Osteocyte (in vitro differentiated cells): ENCODE measurements at regions not wholly inside any gene's neighbourhood (a gene's known extent, or its start where the extent isn't known, plus 50 kb on each side); places are given as distances from the start of the nearest gene placed in this dataset.

Source experiments
- DNase-seq: peaks from one replicate; pipeline ENCODE4 v3.0.0; 2021; ENCODE audit warnings: mixed read lengths; ENCODE audit not compliant: unreplicated experiment; ENCODE audit errors: extremely low spot score
- H3K27ac Mint-ChIP-seq: one replicate; pipeline ENCODE4 v1.8.0; 2021; ENCODE audit warnings: mild to moderate bottlenecking, mixed read lengths; ENCODE audit not compliant: unreplicated experiment
- H3K27me3 Mint-ChIP-seq: one replicate; pipeline ENCODE4 v1.8.0; 2021; ENCODE audit warnings: mixed read lengths; ENCODE audit not compliant: unreplicated experiment
- H3K36me3 Mint-ChIP-seq: one replicate; pipeline ENCODE4 v1.8.0; 2021; ENCODE audit warnings: mixed read lengths; ENCODE audit not compliant: unreplicated experiment
- H3K4me1 Mint-ChIP-seq: one replicate; pipeline ENCODE4 v1.8.0; 2021; ENCODE audit warnings: mixed read lengths; ENCODE audit not compliant: unreplicated experiment
- H3K4me3 Mint-ChIP-seq: one replicate; pipeline ENCODE4 v1.8.0; 2021; ENCODE audit warnings: mild to moderate bottlenecking, moderate library complexity, mixed read lengths; ENCODE audit not compliant: unreplicated experiment
- H3K9me3 Mint-ChIP-seq: one replicate; pipeline ENCODE4 v1.8.0; 2021; ENCODE audit warnings: mixed read lengths; ENCODE audit not compliant: unreplicated experiment
- TF ChIP-seq, protein P1 (sequence below): fragments of 200-600 bp; sonication (generic); IDR thresholded peaks from 2 replicates; pipeline ENCODE4 v1.5.0; 2021; ENCODE audit warnings: antibody characterized with exemption, mild to moderate bottlenecking, moderate library complexity

DNA sequence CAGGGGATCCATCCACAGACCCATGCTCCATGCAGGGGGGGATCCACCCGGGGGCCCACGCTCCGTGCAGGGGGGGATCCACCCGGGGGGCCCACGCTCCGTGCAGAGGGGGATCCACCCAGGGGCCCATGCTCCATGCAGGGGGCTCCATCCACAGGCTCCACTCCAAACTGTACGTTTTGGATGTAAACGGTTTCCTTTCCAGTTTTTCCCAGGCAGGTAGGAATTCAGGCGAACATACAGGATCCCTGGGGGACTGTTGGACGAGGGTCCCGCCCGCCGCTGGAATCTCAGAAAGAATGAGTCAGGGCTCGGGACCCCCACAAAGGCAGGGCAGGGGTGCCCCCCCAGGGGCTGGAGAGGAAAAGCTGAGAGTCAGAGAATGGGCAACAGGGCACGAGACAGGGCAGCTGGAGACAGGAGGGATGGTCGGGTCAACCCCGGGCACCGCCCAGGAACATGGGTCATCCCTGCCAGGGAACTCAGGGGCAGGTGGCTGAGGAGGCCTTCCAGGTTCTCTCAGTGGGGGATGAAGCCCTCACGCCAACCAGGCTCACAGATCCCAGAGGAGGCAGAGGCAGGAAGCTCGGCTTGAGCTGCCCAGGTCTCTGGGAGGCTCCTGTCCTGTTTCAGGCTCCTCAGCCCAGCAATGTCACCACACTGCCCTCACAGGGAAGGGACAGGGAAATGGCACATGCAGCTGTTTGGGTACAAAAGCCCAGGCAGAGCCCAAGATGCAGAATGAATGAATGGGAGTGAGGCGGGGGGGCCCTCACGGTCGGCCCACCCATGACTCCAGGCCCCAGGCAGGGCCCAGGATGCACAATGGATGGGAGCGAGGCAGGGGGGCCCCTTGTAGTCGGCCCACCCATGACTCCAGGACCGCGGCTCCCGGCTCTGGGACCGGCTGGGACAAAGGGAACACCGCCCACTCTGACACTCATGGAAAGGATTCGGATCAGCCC is 200.2 kb downstream of the BRD1 start:
- H3K9me3 Mint-ChIP-seq = no peaks in the 10 kb centered on the region
- H3K27ac Mint-ChIP-seq = no peak overlapping the region
- TF ChIP-seq, protein P1, sequence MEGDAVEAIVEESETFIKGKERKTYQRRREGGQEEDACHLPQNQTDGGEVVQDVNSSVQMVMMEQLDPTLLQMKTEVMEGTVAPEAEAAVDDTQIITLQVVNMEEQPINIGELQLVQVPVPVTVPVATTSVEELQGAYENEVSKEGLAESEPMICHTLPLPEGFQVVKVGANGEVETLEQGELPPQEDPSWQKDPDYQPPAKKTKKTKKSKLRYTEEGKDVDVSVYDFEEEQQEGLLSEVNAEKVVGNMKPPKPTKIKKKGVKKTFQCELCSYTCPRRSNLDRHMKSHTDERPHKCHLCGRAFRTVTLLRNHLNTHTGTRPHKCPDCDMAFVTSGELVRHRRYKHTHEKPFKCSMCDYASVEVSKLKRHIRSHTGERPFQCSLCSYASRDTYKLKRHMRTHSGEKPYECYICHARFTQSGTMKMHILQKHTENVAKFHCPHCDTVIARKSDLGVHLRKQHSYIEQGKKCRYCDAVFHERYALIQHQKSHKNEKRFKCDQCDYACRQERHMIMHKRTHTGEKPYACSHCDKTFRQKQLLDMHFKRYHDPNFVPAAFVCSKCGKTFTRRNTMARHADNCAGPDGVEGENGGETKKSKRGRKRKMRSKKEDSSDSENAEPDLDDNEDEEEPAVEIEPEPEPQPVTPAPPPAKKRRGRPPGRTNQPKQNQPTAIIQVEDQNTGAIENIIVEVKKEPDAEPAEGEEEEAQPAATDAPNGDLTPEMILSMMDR = no peak
- no peak for DNase-seq
- H3K4me3 Mint-ChIP-seq = no peak overlapping the region
- no peaks in the 10 kb centered on the region for H3K36me3 Mint-ChIP-seq
- peaks cover 14% of the 10 kb centered on the region for H3K4me1 Mint-ChIP-seq
- peaks cover 10% of the 10 kb centered on the region for H3K27me3 Mint-ChIP-seq

DNA sequence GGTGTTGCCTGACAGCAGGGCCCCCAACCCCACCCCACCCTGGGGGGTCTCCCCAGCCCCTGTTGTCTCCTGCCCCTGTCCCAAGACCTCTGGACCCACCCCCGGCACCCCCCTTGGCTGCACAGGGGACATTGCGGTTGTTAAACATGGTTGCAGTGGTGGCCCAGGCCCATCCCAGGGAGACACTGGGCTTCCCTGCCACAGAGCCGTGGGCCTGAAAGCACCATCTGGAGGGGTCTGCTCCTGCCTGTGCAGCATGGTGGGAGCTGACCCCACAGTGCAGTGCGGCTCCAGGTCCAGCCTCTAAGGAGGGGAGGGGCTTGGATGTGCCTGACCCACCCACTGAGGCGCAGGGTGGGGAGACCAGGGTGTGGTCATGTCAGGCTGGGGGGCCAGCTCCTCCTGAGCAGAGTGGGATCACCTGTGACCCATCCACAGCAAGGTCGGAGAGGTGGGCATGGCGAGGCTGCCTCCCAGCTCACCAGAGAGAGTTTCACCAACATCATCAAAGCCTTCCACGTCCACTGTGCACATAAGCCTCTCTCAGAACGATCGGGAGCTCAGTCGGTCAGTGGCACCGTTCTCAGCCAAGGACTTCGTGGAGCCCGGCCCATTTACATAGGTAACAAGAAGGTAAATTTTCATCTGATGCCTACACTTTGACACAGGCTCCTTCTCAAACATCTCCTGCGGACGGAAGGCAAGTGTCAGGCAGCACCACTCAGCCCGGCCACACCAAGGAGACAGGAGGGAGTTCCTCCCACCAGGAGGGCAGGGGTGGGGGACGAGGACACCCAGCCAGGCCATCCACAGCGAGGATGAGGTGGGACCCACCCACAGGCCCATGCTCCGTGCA is 201.1 kb downstream of the BRD1 start:
- peaks cover 10% of the 10 kb centered on the region for H3K27me3 Mint-ChIP-seq
- no peaks in the 10 kb centered on the region for H3K36me3 Mint-ChIP-seq
- H3K27ac Mint-ChIP-seq = no peak overlapping the region
- no peak overlapping the region for H3K4me3 Mint-ChIP-seq
- peaks cover 12% of the 10 kb centered on the region for H3K4me1 Mint-ChIP-seq
- H3K9me3 Mint-ChIP-seq = no peaks in the 10 kb centered on the region
- TF ChIP-seq, protein P1 = no peak
- DNase-seq = no peak

DNA sequence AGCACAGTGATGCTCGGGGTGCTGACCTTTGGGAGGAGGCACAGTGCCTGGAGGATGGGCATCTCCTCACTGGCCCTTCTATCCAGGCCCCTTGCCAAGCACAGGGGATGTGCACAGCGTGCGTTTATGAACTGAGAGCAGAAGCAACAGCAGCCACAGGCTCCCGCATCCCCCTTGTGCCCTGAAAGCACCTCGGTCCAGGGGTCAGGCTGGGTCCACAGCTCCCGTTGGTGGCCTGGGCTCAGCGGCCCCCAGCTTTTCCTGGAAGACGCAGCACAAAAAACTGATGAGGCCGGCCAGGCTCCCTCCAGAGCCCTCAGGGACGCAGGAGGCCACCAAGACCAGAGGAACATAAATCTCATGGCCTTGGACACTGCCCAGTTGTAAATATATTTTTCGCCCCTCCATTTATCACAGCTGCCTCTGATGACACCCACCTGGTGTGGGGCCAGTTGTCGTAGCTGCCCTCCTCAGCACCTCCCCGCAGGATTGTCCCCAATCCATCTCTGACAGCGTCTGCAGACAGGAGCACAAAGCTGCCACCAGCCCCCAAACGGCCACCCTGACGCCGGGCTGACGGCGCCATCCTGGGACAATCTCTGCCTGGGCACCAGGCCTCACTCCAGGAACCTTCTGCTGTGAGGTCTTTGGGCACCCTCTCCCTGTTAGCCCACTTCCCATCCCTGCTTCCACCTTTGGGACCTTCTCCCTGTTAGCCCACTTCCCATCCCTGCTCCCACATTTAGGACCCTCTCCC is 203.1 kb downstream of the BRD1 start:
- Mint-ChIP-seq H3K9me3 (no peaks in the 10 kb centered on the region), H3K4me1 (peaks cover 10% of the 10 kb centered on the region), H3K27ac (no peak overlapping the region), H3K27me3 (peaks cover 10% of the 10 kb centered on the region), H3K4me3 (no peak overlapping the region), H3K36me3 (no peaks in the 10 kb centered on the region)
- TF ChIP-seq, protein P1 = no peak
- DNase-seq = no peak

DNA sequence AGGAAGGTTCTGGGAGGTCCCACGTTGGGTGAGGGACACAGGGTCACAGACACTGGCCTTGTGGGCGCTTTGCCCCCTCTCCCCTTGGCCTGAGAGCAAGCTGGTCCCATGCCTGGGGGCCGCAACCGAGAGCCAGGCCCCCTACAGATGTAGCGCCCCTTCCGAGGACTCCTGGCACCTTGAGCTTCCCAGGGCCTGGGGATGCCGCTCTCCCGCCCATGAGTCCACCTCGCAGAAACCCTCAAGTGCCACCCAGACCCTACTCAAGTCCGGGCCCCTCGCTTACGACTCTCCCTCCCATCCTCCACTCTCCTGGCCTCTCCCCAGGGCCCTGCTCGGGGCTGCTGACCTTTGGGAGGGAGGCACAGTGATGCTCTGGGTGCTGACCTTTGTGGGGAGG is 204.0 kb downstream of the BRD1 start:
- Mint-ChIP-seq H3K4me1 (peaks cover 5% of the 10 kb centered on the region), H3K4me3 (no peak overlapping the region), H3K9me3 (no peaks in the 10 kb centered on the region), H3K27me3 (peaks cover 8% of the 10 kb centered on the region), H3K27ac (no peak overlapping the region), H3K36me3 (no peaks in the 10 kb centered on the region)
- TF ChIP-seq, protein P1 = no peak
- DNase-seq = no peak
